GM18861 (cell line): ENCODE measurements at regions not wholly inside any gene's neighbourhood (a gene's known extent, or its start where the extent isn't known, plus 50 kb on each side); places are given as distances from the start of the nearest gene placed in this dataset.

ENCODE experiments used
- ATAC-seq: cut with Tn5 transposase; IDR thresholded peaks from one replicate; pipeline ENCODE4 v1.9.1; 2021; ENCODE audit not compliant: unreplicated experiment

GRCh38 chr2:16508490-16508851 lies 157.2 kb downstream of the CYRIA start:
- no peak for ATAC-seq

- ATAC-seq = no peak
Measured at GRCh38 chr2:16507655-16508489, 157.8 kb downstream of the CYRIA start.

- ATAC-seq = no peak
Measured at GRCh38 chr2:16506366-16506765, 159.3 kb downstream of the CYRIA start.

- no peak for ATAC-seq
Measured at GRCh38 chr2:16496426-16497388, 168.9 kb downstream of the CYRIA start.

GRCh38 chr2:16495509-16496208 lies 170.0 kb downstream of the CYRIA start:
- no peak for ATAC-seq

- ATAC-seq = no peak
Measured at GRCh38 chr2:16494836-16495508, 170.7 kb downstream of the CYRIA start.

GRCh38 chr2:16493788-16494187 lies 171.8 kb downstream of the CYRIA start:
- ATAC-seq = no peak

GRCh38 chr2:16487686-16488085 lies 177.9 kb downstream of the CYRIA start:
- ATAC-seq = no peak

GRCh38 chr2:16485251-16485650 lies 180.4 kb downstream of the CYRIA start:
- ATAC-seq = no peak

- ATAC-seq = no peak
Measured at GRCh38 chr2:16482460-16482859, 183.2 kb downstream of the CYRIA start.

- no peak for ATAC-seq
Measured at GRCh38 chr2:16481351-16481750, 184.3 kb downstream of the CYRIA start.

GRCh38 chr2:16479721-16480120 lies 185.9 kb downstream of the CYRIA start:
- ATAC-seq = no peak

- no peak for ATAC-seq
Measured at GRCh38 chr2:16478434-16479210, 187.0 kb downstream of the CYRIA start.

- no peak for ATAC-seq
Measured at GRCh38 chr2:16477648-16478047, 188.0 kb downstream of the CYRIA start.

GRCh38 chr2:16476866-16477265 lies 188.8 kb downstream of the CYRIA start:
- ATAC-seq = no peak

- ATAC-seq = no peak
Measured at GRCh38 chr2:16475986-16476567, 189.6 kb downstream of the CYRIA start.

GRCh38 chr2:16475586-16475985 lies 190.0 kb downstream of the CYRIA start:
- ATAC-seq = no peak

- ATAC-seq = no peak
Measured at GRCh38 chr2:16473575-16473974, 192.1 kb downstream of the CYRIA start.

- no peak for ATAC-seq
Measured at GRCh38 chr2:16470936-16471490, 194.6 kb downstream of the CYRIA start.
